ENCODE measurements at regions not wholly inside any gene's neighbourhood (a gene's known extent, or its start where the extent isn't known, plus 50 kb on each side); places are given as distances from the start of the nearest gene placed in this dataset.

DNA sequence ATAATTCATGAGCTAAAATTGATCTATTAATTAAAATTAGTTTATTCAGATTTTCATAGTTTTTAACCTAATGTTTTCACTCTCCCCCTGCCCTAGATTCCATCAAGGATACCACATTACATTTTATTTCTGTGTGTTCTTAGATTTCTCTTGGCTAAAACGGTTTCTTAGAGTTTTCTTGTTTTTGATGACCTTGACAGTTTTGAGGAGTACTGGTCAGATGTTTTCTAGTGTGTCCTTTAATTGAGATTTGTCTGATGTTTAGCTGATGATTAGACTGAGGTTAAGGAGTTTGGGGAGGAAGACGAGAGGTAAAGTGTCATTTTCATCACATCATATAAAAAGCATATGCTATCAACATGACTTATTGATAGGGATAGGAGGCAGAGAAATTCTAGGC is 475.9 kb downstream of the SQOR start:
- no peak for DNase-seq (ENCODE audit: low read depth)

DNA sequence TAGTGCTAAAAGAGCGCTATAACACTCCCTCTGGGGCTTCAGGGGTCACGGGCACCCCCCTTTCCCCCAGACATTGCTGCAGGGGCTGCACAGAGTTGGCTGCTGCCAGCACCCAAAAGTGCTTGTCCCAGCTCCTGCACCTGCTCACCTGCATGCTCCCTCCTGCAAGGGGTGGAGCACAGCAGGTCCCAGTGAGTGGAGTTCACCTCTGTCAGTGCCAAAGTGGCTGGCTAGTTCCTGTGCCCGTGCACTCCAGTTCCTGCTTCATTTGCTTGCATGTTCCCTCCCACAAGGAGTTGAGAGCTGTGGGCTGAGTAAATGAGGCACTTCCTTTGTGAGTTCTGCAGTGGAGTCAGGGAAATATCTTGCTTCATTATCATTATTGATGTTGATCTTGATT is 476.9 kb downstream of the SQOR start:
- DNase-seq (ENCODE audit: low read depth): no peak

DNA sequence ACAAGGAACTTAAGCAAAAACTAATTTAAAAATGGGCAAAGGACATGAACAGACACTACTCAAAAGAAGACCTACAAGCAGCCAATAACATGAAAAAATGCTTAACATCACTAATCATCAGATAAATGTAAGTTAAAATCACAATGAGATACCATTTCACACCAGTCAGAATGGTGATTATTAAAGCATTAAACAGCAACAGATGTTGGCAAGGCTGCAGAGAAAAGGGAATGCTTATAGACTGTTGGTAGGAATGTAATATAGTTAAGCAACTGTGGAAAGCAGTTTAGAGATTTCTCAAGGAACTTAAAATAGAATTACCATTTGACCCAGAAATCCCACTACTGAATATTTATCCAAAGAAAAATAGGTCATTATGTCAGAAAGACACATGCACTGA is 482.2 kb downstream of the SQOR start:
- DNase-seq (ENCODE audit: low read depth): no peak

DNA sequence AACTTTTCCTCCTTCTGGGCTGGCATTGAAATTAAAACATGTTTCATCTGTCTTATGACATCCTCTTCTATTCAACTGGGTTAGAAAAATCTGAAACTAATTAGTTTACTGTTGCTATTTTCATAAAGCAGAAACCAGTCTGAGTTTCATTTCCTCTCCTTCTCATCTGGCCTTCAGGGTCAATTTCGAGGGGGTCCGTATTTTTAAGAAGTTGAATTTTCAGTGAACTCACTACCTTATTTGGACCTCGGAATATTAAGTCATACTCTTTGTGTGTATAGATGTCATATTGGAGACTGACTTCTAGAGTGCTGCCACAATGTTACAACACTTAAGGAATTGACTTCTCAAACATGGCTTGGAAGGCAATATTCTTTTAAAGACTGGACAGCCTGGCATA is 485.9 kb downstream of the SQOR start:
- DNase-seq (ENCODE audit: low read depth): no peak

DNA sequence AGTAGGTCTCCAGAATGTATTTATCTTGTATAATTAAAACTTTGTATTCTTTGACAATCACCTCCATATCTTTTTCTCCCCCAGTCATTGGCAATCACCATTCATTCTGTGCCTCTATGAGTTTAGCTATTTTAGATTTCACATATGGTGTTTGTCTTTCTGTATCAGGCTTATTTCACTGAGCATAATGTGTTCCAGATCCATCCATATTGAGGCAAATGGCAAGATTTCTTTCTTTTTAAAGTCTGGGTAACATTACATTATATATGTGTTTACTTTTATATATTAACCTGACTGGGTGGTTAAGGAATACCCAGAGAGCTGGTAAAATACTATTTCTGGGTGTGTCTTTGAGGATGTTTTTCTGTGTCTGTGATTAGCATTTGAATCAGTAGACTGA is 486.6 kb downstream of the SQOR start:
- DNase-seq (ENCODE audit: low read depth): no peak

DNA sequence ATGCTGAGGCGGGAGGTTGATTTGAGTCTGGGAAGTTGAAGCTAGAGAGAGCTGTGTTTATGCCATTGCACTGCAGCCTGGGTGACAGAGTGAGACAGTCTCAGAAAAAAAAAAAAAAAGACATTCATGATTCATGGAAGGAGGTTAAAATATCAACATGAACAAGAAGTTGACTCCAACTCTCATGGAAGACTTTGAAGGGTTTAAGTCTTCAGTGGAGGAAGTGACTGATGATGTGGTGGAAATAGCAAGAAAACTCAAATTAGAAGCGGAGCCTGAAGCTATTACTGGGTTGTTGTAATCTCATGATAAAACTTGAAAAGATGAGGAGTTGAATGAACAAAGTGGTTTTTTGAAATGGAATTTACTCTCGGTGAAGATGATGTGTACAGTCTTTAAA is 491.8 kb downstream of the SQOR start:
- DNase-seq (ENCODE audit: low read depth): no peak

DNA sequence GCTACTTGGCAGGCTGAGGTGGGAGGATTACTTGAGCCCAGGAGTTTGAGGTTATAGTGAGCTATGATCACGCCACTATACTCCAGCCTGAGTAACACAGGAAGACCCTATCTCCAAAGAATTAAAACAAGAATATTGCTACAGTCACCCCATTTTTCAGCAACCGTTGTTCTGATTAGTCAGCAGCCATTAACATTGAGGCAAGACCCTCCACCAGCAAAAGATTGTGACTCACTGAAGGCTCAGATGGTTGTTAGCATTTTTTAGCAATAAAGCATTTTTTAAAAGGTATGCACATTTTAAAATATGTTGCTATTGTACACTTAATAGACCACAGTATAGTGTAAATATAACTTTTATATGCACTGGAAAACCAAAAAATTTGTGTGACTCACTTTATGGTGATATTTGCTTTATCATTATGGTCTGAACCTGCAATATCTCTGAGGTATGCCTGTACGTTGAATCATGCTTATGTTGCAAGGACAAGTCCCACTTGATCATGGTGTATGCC is 492.6 kb downstream of the SQOR start:
- DNase-seq (ENCODE audit: low read depth): no peak

DNA sequence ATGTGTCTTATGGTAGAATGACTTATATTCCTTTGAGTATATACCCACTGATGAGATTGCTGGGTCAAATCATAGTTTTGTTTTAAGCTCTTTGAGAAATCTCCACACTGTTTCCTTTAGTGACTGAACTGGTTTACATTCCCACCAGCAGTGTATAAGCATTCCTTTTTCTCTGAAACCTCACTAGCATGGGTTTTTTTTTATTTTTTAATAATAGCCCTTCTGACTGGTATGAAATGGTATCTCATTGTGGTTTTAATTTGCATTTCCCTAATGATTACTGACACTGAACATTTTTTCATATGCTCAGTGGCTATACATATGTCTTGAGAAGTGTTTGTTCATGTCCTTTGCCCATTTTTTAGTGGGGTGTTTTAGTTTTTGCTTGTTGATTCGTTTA is 494.3 kb downstream of the SQOR start:
- no peak for DNase-seq (ENCODE audit: low read depth)

DNA sequence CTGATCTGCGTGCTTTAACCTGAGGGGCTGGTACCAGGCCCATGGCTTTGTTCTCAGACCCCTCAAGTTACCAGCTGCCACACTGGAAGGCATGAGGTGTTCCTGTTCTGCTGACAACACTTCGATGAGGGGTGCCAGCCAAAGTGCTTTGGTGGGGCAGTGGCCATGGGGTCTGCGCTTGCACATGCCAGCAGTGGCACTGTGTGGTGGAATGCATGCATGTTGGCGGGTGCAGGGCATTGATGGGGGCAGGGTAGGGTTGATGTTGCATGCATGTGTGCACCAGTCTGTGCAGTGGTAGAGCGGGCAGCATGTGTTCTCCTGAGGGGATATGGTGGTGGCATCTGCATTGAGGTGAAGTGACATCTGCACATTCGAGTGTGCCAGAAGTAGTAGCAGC is 497.0 kb downstream of the SQOR start:
- DNase-seq (ENCODE audit: low read depth): no peak

DNA sequence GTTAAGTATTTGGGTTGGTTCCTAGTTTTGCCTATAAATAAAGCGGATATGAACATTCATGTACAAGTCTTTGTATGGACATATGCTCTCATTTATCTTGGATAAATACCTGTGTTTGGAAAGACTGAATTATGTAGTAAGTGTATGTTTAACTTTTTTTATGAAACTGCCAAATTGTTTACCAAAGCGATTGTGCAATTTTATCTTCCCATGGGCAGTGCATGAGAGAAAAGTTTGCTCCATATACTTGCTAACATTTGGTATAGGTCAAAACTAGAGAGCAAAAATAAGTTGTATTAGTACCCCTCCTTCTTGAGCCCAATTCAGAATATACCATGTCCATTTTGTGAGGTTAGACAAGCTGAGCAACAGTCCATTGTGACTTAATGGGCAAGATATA is 502.6 kb downstream of the SQOR start:
- no peak for DNase-seq (ENCODE audit: low read depth)

DNA sequence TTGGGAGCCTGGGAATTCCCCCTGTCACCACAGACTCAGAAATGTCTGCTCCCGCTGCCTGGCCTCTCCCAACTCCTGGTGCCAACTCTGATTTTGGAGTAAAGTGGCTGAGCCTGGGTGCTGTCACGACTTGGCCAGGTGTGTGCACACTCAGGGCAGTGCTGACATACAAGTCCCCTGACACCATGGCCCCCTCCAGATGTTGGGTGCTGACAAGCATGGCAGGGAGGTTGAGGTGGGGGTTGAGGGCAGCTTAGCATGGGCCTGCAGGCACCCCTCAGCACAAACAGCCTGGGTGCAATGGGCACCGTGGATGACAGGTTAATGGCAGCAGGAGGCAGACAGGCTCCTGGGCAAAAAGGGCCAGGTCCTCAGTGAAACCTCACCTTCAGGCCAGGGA is 511.2 kb downstream of the SQOR start:
- no peak for DNase-seq (ENCODE audit: low read depth)

DNA sequence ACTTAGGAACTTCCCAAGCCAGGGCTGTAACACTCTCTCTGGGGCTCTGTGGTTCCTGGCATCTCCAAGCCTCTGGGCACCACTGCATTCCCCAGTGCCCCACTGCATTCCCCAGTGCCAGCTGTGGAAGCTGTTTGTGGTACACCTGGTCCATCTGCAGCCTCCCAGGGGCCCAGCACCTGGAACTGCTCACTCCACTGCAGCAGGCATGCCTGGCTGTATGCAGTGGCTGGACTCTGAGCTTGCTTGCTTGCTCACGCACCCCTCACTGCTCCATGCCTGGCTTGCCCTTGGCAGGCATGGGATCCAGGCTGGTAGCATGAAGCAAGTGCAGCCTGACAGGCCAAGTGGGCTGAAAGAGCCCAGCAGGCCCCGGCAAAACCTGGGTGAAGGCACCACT is 512.1 kb downstream of the SQOR start:
- DNase-seq (ENCODE audit: low read depth): no peak

DNA sequence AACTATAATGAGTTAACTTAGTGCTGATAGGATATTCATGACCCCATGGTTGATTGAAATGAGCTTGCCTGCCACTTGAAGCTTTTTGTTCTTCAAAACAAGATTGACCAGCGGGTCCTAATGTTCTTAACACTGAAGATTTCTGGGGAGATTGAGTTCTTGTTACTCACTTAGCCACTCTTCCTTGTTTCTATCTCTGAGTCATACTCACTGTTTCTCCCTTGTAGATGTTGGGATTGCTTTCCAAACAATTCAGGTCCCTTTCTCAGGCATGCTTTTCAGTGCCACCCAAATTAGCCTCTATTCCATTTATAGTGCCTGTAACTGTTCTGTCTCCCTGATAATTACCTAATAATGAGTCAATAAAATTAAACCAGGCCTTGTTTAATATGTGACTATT is 517.0 kb downstream of the SQOR start:
- no peak for DNase-seq (ENCODE audit: low read depth)

DNA sequence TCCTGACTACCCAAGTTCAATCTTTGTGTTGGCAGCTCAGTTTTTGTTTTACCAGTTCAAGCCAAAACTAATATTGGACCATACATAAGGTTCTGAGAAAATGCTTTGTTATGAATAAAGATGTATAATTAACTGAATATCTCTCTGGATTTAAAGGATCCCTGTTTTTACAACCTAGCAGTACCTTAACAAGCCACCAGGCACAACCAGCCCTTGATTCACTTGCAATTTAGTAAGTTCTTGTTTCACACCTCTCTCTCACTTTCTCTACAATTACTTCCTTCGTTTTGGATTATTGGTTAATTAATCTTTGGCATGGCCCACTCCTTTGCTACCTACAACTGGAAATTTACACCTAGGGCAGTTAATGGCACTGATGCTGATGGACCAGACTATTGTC is 531.9 kb downstream of the SQOR start:
- no peak for DNase-seq (ENCODE audit: low read depth)

DNA sequence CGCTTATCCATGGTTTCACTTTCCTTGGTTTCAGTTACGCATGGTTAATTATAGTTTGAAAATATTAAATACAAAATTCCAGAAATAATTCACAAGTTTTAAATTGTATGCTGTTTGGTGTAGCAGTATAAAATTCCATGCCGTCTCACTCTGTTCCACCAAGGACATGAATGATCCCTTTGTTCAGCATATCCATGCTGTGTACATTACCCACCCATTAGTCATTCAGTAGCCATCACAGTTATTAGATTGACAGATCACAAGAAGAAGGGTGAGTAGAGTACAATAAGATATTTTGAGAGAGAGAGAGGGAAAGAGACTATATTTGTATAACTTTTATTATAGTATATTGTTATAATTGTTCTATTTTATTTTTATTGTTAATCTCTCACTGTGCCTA is 535.5 kb downstream of the SQOR start:
- DNase-seq (ENCODE audit: low read depth): no peak

DNA sequence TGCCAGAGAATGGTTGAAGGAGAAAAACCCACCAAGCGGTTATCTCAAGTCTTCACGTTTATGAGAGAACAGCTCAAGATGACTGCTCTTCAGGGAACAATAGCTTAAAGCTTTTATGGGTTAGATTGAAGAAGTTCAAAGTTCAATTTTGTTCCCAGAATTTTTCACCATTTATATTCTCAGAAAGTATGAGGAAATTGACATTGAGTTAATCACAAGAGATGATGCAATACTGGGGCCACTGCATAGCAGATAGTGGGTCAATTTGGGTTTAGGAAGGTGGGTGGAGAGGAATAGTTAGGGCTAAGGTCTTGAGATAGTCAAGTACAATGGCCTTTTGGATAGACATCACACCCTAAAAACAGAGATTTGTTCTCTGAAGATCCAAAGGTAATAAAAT is 539.3 kb downstream of the SQOR start:
- DNase-seq (ENCODE audit: low read depth): no peak

DNA sequence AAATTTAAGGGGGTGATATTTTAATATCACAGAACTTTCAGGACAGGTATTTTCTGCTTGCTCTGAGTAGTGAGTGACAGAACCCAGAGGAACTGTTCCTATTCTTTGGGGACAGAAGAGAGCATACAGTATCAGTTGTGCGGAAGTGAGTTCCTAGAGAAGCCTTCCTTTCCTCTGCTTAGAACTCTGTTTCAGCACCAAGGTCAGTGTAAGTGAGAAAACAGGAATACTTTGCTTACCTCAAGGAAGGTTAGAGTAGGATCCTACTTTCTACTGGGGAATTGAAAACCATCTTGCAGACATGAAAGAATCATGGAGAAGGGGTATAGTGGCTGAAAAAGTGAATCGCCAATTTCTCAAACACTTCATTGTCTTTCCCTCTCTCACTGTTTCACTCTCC is 542.4 kb downstream of the SQOR start:
- DNase-seq (ENCODE audit: low read depth): no peak

DNA sequence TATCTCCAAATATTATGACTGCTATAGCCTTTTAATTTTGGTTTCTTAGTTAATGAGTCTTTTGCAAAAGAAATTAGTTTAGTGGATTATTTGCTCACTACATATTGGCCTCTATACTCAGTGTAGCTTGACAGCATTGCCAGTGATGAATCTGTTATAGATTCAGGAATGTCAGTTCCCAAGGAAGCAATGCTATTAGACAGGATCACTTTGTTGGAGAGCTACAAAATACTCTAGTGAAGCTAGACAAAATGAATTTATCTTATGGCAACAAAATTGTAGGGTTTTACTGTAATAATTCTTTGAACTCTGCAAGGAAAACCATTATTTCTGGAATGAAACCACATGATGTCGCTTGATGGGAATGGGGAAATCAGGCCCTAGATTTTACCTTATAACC is 543.3 kb downstream of the SQOR start:
- DNase-seq (ENCODE audit: low read depth): no peak

DNA sequence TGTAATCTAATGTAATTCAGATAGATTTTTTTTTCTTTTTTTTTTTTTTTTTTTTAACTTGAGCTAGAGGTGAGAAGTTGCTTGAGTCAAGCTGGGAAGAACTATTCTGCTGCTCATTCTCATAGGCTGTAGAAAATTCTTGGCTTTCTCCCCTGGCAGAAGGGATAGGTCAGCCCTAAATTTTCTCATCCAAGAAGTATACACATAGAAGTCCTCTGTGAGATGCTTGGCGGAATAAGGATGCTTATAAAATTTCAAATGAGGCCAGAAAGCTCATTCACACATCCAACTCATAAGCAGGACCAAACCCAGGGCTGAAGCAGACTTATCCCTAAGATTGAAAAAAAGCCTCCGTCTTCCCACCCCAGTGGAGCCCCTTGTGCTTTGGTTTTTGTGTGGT is 572.5 kb downstream of the SQOR start:
- DNase-seq (ENCODE audit: low read depth): no peak

DNA sequence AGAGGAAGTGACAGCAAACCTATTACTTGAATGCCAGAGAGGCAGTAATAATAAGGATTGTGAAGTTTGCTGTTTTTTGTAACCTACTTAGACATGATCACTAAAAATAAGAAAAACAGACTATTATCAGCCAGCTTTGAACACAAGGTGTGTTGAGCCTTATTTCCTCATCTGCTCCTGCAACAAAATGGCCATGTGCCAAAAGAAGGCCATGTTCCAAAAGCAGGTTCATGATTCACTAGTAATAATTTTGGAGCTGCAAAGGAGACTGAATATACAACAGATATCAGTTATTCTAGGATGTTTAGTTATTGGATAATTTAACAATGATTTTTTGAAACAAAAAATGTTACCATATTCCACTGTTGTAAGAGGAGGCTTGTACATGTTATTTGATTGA is 578.7 kb downstream of the SQOR start:
- no peak for DNase-seq (ENCODE audit: low read depth)

DNA sequence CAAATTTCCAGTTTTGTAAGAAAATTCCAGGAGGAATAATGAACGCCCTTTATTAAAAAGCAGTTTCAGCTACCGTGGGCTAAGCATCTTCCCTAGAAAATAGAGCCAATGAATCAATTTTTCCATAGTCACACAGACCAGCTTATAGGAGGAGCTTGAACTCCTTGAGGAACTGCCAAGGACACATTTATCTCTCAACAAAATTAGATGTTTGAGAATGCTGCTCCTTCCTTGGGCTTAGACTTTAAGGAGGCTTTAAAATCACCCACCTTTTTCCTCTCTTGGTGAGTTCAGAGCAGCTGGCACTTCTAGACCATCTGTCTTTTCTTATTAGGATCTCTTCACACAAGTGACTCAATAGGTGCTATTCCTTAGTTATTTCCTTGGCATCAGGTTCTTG is 588.0 kb downstream of the SQOR start:
- DNase-seq (ENCODE audit: low read depth): no peak

DNA sequence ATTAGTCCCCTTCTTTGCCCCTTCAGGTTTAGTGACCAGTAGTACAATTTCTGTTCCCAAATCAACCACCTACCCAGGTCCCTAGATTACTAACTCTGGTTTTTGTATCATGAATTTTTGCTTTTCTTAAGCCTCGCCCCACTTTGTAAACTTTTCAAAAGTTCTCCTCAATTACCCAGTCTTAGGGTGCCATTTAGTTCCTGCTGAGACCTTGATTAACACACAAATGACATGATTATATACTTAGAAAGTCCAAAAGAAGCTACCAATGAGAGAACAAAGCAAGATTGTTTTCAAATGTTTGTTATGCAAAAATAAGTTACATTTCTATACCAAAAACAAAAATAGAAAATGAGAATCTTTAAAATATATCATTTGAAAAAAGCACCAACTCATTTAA is 594.4 kb downstream of the SQOR start:
- DNase-seq (ENCODE audit: low read depth): no peak

DNA sequence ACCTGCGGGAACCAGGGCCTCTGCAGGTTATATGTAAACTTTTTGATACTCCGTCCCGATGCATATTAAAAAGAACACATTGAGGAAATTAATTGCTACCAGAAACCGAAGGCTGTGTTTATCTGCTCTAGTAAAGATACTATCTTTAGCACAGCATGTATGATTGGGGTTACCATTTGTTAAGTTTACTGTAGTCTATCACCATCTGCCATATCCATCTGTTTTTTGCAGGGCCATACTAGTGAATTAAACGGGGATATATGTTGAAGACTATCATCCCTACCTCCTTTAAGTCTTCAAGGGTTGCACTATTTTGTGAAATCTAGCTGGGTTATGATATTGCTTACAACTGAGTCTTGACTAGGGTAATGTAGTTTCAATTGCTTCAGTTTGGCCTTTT is 597.0 kb downstream of the SQOR start:
- no peak for DNase-seq (ENCODE audit: low read depth)

DNA sequence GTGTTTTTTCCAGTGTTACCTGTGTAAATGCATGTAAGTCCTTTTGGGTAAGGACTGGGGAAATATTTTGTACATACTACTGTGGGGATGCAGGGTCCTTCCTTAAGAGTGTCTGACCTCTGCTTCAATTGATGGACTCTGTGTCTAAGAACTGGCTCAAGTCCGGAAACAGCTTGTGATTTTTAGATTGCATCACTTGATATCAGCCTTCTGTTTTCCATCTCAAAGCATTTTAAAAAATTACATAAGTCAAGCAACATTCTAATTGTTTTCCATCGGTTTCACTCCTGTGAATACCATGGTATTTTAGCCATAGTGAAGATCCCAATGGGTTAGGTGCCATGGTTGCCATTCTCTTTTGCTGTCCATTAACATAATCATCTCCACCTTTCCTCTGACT is 597.6 kb downstream of the SQOR start:
- DNase-seq (ENCODE audit: low read depth): no peak

DNA sequence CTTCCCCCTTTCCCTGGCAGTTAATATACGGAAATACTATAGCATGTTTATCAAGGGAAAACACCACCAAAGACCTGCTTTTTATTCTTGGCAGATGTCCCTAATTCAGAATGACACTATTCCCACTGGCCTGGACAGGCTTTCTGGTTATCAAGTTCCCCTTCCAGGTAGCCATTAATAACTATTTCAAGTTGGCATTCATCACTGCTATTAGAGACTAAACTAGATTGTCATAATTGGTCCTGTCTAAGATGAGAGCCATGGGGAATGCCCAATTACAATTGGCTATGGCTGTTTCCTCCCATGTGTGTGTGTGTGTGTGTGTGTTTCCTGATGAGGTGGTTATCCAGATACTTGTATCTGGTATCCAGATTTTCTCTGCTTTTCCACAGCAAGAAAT is 608.1 kb downstream of the SQOR start:
- DNase-seq (ENCODE audit: low read depth): no peak
